Stimulated activated CD8-positive, alpha-beta memory T cell treated with anti-CD3 and anti-CD28 coated beads, Interleukin-2, amount 100 ng/mL, for 1 hour (primary cell): ENCODE measurements at regions not wholly inside any gene's neighbourhood (a gene's known extent, or its start where the extent isn't known, plus 50 kb on each side); places are given as distances from the start of the nearest gene placed in this dataset.

ENCODE experiments used
- DNase-seq, 2 donors: peaks; one replicate each; pipeline ENCODE4 v3.0.0-alpha.2; 2020; ENCODE audit warnings: low read depth in 2 of 2

DNA sequence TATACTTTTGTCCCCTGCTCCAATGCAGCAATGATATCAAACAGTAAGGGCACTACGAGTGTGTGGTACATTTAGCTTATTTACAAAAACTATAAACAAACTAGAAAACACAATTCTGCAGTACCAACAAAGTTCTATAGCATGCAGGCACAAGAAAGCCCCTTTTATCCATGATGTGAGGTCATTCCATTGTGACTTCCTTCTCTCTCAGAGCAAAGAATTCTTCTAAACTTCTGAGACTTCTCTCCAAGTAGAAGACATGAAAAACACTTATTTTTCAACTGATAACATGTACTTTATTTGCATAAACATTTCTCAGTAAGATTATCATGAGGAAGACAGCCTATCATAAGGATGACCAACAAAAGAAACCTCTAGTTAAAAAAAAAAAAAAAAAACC is 569.8 kb downstream of the TLE1 start:
- DNase-seq = no peak

DNA sequence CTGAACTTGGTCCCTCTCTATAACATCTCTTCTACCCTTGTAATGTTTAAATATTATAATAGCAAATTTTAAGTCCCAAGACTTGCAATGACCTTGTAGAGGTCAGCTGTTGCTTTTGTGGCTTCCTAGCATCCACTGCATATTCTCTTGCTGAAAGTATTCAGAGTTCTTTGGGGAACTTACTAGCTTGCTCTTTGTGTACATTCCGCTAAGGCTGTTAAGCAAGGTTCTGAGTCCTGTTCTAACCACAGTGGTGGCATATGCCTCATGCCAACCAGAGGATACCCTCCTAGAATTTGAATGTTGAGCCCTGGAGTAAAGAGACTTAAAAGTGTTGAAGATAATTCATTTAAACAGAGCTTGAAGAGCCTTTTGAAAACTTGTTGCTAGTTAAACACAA is 570.9 kb downstream of the TLE1 start:
- DNase-seq = no peak

DNA sequence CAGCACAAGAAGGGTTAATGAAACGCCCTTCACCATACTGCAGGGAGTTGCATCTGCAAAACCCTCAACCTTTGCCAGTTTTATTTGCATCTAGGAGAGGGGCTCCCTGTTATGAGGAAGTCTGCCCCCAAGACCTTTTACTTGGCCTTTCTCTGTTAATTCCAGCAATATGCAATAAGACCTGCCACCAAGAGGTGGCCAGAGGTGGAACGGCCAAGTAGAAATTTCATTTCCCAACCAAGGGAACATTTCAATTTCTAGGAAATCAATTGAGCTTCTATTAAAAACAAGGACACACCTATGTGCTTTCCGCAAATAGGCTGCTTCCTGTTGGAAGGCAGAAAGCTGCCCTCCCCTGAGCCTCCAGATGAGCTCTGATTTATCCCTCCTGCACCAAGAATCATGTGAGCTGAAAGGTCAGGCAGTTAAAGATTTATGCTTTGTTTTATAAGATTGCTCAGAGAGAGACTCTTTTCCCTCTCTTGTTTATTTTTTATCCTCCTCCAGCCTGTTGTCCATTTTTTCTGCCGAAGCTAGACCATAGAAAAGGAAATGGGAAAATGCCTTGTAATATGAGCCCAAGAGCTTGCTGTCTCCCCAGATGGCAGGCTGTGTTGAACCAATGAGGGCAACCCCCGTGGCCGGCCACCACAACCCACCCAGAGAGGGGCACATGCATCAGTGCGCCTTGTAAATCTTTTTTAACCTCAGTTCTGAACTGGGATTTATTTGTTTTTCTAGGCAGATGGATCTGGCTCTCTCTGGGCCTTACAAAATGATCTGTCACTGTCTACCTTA is 572.8 kb downstream of the TLE1 start:
- DNase-seq = no peak

DNA sequence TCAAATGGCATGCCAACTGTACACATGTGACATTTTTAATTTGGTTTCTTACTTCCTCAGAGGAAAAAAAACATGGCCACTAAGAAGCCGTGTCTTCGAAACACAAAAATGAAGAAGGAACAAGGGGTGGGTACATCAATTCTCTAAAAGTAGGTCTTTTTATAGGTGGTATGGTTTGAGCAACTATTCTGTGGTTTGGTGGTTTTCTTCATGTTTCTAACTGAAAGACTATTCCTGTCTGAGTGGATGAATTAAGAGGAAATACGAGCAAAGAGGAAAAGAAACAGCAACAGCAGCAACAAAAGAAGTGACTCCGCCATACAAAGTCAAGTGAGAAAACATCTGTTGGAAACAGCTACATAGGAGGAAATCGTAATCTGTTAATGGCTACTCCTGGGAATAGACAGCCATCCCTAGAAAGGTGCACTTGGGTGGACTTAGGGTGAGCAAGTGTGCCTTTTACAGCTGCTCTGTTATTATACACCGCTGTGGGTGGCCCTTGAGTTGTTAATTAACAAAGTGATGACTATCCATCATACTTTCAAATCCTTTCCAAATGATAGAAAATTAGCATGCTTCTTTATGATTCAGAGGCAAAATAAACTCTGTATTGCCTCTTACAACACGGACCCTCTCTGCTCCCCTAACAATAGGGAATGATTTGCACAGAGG is 575.8 kb downstream of the TLE1 start:
- no peak for DNase-seq

DNA sequence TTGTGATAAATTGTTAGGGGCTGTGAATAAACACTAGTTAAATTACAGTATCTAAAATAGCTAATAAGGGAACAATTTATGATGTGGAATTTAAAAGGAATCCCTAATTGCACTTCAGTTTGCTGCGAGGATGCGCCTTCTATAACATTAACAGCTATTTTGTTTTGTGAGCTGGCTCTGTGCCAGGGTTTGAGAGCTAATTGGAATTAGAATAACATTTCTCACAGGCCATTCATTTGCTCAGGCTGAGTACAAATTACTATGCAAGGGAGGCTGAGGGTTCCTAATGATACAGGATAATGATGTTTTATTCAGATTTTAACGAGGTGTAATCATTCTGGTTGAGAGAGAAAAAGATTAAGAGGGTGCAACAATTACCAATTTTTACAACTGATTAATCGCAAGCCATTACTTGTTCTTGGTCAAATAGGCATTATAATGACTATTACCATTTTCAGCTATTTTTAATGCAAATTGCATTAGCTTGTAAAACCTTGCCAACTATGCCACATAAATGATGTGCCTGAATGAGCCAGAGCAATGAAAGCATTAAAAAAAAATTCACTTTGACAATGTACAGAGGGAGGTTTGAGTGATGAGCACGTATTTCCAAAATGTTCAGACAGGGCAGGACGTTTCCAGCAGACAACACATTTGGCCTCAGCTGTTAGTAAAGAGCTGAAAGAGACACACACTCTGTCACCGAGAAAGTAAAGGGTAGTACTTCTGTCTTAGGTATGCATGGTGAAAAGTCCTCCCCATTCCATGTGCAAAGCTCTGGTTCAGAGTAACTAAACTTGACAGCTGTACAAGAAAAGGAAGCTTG is 576.5 kb downstream of the TLE1 start:
- DNase-seq = no peak

DNA sequence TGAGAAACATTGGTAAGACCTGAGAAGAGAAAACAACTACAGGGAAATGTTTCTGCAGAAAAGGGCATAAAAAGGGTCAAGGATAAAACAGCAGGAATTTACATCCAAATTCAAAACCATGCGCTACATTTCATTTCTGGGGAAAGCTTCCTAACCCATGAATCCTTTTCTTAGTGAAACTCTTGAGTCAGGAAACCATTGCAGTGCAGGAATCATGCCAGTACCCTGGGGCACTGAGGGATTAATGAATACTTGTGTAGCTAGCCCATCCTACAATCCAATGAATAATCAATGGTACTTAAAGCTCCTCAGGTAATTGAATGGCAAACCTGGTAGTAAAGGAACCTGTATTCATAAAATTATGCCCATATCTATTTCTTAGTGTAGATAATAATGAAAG is 580.5 kb downstream of the TLE1 start:
- no peak for DNase-seq

DNA sequence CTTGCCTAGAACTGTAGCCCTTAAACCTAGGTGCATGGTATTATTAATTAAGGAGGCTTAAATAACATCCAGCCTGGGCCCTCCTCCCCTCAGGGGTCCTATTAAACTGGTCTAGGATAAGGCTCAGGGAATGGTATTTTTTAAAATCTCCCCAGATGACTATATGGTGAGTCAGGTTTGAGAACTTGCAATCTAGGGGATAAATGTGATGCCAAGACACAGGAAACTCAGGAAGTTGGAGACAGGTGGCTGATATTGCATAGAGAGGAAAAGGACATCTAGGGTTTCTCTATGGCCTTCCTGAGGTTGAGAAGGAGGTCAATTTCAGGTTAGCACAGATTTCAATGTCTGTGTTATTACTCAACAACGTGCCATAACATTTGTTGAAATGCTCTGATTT is 581.0 kb downstream of the TLE1 start:
- no peak for DNase-seq

DNA sequence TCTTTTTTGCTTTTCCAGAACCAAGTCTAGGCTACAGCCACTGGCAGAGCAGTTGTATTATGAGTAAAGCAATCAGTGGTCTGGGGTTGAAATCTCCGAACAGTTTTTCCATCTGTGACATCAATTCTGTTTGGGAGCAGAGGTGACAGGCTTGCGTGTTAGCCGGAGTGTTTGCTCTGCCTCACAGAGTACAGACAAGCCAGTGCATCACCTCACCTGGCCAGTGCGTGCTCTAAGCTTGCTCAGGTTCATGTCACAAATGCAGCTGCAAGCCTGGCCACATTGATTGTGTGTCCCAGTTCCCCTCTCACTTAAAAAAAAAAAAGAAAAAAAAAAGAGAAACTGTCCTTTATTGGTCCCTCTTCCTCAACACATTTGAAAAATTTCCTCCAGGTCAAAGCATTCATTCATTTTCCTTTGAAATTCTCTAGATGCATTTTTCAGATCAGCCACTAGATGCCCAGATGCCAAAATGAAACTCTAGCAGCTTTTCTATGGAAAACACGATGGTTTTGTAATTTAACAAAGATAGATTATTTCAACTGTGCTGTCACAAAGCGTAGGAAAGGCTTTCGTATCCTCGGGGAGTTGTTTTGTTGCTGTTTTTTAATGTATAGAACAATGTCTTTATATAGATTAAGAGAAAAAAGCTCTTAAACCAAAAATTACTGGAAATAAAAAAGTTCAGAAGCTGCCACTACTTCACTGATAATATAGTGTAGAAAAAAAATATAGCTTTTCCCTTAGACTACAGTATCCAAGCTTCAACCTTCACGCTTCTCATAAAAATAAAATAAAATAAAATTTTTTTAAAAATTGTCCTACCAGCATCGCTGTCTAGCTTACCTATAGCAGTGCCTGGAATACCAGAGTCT is 585.5 kb downstream of the TLE1 start:
- no peak for DNase-seq

DNA sequence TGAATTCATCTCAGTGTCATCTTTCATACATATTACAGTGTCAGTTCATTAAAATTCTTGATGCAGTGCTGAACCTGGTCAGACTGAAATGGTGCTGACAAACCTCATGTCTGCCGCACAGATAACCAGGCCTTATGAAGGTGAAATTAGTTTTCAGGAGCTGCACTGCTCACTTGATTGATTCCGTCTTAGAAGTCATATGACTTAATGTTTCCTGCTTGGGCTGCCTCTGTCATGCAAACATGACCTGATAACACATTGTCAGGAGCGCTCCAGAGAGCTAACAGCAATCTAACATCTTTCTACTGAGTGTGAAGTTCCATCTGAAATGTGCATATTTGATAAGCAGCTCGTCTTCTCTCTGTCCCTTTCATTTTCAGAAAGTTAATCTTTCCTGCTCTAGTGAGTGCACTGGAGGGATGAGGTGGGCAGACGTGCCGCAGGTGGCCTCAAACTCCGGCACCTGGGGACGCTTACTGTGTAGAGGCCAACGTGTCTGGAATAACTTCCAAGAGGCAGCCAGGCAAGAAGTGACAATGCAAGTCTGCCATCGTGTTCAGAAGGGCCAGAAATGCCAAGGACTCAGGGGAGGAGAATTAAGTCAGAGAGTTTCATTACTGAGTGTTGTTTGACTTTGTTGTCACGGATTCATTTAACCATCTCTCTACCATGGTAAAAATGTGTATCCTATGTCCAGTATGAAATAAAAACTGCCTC is 592.1 kb downstream of the TLE1 start:
- DNase-seq = no peak

DNA sequence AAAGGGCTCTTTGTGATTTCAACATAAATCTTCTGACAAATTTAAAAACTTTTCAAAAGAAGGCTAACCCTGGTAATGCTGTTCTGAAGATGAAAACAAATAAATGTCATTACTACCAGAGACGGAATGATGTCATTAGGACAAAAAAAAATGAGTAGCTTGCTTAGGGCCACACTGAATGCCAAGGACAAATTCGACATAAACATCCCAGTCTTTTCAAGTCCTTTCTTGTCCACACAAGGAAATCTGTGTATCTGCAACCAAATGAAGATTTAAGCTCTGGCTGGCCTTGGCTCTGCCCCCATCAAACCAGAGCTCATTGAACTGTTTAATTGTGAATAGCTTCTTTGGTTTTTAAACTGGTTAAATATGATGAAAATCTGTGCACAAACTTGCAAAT is 592.7 kb downstream of the TLE1 start:
- DNase-seq = no peak

DNA sequence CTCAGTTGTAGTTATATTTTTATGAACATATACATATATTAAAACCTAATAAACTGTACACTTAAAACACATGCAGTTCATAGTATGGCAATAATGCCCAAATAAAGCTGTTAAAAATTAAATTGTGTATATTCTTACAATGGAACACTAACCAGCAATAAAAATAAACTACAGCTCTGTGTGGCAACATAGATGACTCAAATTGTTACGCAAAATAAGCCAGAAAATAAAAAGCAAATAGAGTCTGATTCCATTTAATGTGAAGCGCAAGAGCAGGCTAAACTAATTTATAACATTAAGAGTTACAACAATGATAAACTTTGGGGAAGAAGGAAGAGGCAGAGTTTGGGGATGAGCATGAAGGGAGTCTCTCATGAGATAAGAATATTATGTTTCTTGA is 597.3 kb downstream of the TLE1 start:
- DNase-seq = no peak

DNA sequence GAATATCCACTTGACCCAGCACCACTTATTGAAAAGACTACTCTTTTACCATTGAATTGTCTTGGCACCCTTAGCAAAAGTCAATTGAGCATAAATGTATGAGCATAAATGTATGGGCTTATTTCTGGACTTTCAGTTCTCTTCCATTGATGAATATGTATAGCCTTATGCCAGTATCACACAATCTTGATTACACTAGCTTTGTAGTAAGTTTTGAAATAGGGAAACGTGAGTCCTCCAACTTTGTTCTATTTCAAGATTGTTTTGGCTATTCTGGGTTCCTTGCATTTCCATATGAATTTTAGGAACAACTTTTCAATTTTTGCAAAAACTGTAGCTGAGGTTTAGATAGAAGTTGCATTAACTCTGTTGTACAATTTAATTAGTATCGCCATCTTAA is 601.0 kb downstream of the TLE1 start:
- no peak for DNase-seq

DNA sequence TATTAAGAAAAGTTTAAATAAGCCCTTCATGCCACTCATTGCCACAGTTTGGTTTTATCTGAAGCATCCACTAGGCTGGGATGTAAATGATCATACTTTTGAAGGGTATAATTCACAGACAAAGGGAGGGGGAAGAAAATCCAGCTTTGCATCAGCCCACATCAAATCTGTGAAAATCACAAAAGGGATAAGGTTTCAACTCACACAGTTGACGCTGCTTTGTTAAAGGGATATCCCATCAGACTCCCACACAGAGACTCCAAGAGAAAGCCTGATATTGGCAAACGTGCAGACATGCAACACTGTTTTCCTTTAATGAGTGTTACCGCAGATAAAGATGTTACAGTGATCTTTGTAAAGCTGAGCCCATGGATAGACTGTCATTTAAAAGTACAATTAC is 602.9 kb downstream of the TLE1 start:
- DNase-seq = no peak

DNA sequence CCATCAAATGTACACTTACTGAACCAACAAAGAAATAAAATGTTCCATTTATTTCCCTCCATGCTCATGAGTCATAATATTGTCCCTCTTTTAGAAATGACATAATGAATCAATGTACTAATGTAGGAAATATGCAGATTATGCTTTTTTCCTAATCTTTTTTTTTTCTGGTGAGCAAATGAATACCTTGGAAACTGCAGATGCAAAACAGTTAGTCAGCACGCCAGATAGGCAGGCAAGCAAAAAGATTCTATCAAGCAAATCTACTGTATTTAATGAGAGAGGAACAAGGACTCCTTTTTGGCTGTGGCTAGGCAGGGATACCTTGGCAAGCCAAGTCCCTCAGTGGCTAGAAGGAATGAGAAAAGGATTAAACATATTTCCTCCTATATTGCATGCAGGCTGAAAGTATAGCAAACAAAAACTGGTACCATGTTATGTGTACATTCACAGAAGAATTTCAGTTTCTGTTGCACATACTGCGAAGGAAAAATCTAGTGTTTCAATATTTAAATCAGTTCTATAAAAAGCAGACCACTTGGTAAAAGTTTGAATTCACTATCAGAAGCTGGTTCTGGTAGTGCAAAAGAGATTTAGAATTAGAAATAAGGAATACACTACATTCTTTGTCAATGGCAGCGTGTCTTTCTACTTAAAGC is 605.4 kb downstream of the TLE1 start:
- no peak for DNase-seq

DNA sequence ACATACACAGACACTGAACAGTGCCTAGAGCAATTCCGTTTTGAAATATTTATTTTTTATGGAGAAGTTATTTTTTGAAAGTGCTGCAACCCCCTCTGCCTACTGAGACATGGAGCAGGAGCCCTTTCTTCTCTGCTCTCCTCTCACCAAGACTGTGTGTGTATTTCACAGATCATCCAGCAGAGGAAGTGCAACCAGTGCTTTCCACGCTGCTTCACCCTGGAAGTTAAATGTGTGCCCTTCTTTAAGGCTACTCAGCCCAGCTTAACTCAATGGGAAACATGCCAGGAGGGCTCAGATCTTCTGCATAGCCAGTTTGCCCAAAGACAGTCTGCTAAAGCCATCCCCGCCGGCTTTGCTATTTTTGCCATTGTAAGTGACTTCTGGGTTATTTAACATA is 606.3 kb downstream of the TLE1 start:
- DNase-seq = no peak

DNA sequence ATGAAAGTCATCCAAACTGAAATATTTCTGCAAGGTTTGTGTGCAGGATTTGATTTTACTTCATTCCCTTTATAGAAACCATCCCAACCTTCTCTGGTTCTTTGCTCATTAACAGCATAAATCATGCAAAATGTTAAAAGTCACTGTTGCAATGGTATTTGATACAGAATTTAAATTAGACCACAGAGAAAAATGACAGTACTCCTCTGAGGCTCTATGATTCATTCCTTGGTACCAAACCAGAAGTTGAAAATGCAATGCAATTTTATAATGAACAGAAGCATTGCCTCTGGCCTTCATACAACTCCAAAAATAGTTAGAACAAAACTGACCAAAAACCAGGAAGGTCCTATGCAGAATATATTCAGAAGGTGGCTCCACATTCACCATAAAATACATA is 607.1 kb downstream of the TLE1 start:
- no peak for DNase-seq

DNA sequence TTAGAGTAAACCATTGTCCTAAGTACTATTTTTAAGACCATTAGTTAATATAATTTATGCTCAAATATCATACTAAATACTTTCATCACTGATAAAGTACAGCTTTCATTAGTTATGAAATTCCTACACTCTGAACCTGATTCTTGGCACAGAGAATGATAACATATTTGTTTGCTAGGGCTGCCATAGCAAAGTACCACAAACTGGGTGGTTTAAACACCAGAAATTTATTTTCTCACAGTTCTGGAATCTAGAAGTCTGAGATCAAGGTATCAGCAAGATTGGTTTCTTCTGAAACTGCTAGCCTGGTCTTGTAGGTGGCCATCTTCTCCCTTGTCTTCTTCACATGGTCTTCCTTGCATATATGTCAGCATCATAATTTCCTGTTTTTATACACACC is 608.4 kb downstream of the TLE1 start:
- no peak for DNase-seq

DNA sequence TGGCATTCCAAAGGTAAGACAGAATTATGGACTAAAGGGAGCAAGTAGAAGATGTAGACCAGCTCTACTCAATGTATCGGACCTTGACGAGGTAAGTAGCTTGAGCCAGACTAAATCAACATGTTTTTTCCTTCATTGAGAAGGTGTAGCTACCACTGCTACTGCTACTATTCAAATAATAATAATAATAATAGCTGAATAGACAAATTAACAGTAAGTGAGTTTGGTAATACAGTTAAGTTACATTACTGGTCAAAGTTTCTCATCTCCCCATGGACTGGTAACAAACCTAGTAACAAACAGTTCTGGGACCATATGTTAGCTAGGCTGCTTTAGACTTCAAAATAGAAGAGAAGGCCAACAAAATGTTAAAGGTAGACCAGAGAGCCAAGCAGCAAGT is 609.2 kb downstream of the TLE1 start:
- DNase-seq = no peak

DNA sequence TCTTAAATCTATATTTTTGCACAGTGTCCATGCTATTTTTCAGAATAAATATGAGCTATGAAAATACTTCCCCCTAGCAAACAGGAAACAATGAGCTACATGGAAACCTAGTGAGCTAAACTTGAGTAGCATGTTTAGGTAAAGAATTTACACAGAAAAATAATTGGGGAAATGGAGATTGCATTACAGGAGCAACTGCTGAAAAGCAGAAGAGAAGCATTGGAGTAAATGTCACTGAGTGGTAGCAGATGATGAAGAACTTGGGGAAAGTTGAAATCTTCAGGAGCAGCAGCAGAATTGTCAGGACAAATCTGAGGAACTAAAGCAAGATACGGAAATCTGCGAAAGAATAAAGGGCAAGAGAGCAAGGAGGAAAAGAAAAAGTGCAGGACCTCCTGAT is 610.3 kb downstream of the TLE1 start:
- no peak for DNase-seq

DNA sequence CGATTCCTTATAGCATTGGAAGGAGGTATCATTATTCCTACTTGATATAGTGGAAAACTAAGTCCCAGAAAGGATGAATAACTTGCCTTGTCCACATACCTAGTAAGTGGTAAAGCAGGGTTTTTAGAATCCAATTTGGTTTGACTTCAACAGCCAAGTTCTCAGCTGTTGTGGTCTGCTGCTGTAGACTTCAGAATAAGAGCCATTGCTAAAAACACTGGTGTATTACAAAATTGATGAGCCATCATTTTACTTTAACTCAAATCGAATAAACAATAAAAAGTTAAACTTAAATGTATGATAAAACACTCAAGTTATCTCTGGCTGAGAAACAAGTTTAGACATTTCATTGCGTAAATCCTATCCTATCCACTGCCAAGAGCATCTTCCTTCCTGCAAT is 610.8 kb downstream of the TLE1 start:
- no peak for DNase-seq

DNA sequence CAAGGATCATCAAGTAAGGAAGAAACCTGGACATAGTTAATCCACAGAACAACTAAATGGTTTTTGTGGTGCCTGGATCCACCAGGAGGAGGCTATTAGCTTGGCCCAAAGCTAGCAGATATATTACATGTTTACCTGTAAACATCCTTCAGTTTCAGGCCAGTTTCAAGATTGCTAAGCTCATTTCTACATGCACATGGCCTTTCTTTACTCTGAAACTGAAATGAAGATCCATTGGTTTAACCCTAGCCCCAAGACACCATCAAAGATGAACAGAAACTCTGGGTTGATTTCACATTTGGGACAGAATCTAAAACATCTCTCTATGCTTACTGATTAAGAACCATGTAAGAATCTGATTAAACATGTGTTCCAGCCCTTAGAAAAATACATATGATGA is 611.8 kb downstream of the TLE1 start:
- DNase-seq = no peak
